ENCODE measurements at regions not wholly inside any gene's neighbourhood (a gene's known extent, or its start where the extent isn't known, plus 50 kb on each side); places are given as distances from the start of the nearest gene placed in this dataset.

DNA sequence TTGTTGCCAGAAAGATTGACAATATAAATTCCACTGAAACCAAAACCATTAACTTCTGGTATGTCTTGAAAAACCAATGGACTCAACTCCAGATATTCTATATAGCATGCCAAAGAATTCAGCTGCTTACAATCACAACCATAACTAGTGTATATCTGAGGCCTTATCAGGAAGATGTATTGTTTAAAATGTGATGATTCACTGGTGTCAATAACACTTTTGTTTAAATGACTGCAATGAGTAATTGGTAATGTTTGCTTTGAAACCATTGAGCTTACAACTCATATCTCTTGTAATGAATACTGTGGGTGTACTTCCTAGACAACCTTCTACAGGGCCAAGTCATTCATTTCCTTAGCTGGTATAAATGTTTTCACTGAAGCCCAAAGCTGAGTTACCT, 727.9 kb upstream of the KCND2 start:
- TF ChIP-seq, protein P1, sequence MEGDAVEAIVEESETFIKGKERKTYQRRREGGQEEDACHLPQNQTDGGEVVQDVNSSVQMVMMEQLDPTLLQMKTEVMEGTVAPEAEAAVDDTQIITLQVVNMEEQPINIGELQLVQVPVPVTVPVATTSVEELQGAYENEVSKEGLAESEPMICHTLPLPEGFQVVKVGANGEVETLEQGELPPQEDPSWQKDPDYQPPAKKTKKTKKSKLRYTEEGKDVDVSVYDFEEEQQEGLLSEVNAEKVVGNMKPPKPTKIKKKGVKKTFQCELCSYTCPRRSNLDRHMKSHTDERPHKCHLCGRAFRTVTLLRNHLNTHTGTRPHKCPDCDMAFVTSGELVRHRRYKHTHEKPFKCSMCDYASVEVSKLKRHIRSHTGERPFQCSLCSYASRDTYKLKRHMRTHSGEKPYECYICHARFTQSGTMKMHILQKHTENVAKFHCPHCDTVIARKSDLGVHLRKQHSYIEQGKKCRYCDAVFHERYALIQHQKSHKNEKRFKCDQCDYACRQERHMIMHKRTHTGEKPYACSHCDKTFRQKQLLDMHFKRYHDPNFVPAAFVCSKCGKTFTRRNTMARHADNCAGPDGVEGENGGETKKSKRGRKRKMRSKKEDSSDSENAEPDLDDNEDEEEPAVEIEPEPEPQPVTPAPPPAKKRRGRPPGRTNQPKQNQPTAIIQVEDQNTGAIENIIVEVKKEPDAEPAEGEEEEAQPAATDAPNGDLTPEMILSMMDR (IDR thresholded peaks at IDR 0.05): no peak

DNA sequence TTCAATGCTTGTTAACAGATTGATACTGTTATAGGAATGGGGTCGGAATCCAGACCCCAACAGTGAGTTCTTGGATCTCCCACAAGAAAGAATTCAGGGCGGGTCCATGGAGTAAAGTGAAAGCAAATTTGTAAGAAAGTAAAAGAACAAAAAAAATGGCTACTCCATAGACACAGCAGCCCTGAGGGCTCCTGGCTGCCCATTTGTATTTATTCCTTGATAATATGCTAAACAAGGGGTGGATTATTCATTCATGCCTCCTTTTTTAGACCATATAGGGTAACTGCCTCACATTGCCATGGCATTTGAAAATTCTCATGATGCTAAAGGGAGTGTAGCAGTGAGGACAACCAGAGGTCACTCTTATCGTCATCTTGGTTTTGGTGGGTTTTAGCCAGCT, 717.2 kb upstream of the KCND2 start:
- 88% methylated on average over 3 of the region's 3 CpGs for WGBS (ENCODE audit: insufficient coverage)
- no peak for DNase-seq

More for the DNA sequence above, 727.9 kb upstream of the KCND2 start:
- Histone ChIP-seq H3K9me3 (ENCODE audit: control insufficient read depth, insufficient read depth, low read length) (no peaks in the 10 kb centered on the region), H3K4me3 (ENCODE audit: low read length) (no peak overlapping the region), H3K4me1 (ENCODE audit: control insufficient read depth, insufficient read depth, low read length) (no peaks in the 10 kb centered on the region), H3K27me3 (ENCODE audit: control insufficient read depth, insufficient read depth, low read length) (no peaks in the 10 kb centered on the region), H3K27ac (ENCODE audit: low read length) (no peak overlapping the region), H3K36me3 (ENCODE audit: control insufficient read depth, insufficient read depth, low read length) (no peaks in the 10 kb centered on the region)
- H3K4me1 Mint-ChIP-seq: no peaks in the 10 kb centered on the region
- H3K27ac Mint-ChIP-seq: no peak overlapping the region
- no peaks in the 10 kb centered on the region for H3K27me3 Mint-ChIP-seq (ENCODE audit: low read depth in 2 of 2)
- DNase-seq (no peak), ATAC-seq (no peak)
- H3K9me3 Mint-ChIP-seq: peaks cover 20% of the 10 kb centered on the region in 2 donors
- intact Hi-C loops (cut with micrococcal nuclease): no loop called here
- no peak overlapping the region for H3K4me3 Mint-ChIP-seq
- no peaks in the 10 kb centered on the region for H3K36me3 Mint-ChIP-seq

DNA sequence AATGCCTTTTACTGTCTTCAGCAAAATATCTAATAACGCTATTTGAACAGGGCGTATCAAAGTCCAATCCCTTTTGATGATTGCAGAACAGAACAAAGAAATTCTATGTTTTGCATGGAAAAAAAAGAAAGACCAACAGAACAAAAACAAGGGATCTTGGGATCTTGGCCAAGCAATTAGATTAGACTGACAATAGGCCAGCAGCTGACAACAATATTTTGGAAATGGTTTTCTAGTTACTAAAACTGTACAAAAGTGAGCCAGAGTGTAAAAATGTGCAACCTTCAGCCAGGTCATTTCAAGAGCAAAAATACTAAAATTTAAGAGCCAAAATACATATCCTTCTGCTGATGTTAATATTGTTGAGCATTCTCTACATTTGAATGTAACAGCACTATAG, 716.5 kb upstream of the KCND2 start:
- no peaks in the 10 kb centered on the region for H3K36me3 ChIP-seq (ENCODE audit: control insufficient read depth, insufficient read depth, low read length)

More for the DNA sequence above, 717.2 kb upstream of the KCND2 start:
- intact Hi-C loops (cut with micrococcal nuclease): no loop called here
- Mint-ChIP-seq H3K4me1 (no peaks in the 10 kb centered on the region), H3K27ac (no peak overlapping the region), H3K9me3 (peaks cover 10 to 17% of the 10 kb centered on the region in 2 donors), H3K36me3 (no peaks in the 10 kb centered on the region), H3K27me3 (ENCODE audit: low read depth in 2 of 2) (no peaks in the 10 kb centered on the region), H3K4me3 (no peak overlapping the region)
- no peaks in the 10 kb centered on the region for H3K9me3 ChIP-seq (ENCODE audit: control insufficient read depth, insufficient read depth, low read length)
- H3K27me3 ChIP-seq (ENCODE audit: control insufficient read depth, insufficient read depth, low read length): no peaks in the 10 kb centered on the region
- H3K36me3 ChIP-seq (ENCODE audit: control insufficient read depth, insufficient read depth, low read length): no peaks in the 10 kb centered on the region
- H3K27ac ChIP-seq (ENCODE audit: low read length): no peak overlapping the region
- TF ChIP-seq, protein P1 (IDR thresholded peaks at IDR 0.05): no peak
- H3K4me1 ChIP-seq (ENCODE audit: control insufficient read depth, insufficient read depth, low read length): no peaks in the 10 kb centered on the region
- no peak for ATAC-seq
- H3K4me3 ChIP-seq (ENCODE audit: low read length): no peak overlapping the region

DNA sequence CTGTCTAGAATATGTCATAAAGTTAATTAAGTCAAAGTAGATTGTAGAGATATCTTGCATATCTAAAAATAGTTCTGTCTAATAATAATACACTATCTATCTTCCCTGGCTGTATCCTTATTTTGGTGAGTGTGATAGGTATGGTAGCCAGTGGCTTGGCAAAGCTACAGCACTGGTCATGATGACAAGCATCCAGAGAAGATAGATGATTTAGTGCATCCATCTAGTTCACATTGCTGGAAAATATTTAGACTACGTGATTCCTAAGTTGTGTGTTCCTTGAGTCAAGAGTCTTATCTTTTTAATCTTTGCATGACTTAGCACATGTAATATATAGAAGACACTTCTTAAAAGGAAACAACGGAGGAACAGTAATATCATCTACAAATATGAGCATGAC, 711.2 kb upstream of the KCND2 start:
- H3K36me3 ChIP-seq (ENCODE audit: control insufficient read depth, insufficient read depth, low read length): no peaks in the 10 kb centered on the region
- Mint-ChIP-seq H3K9me3 (peaks cover 16 to 27% of the 10 kb centered on the region in 2 donors), H3K36me3 (peaks cover 22% of the 10 kb centered on the region), H3K27ac (no peak overlapping the region), H3K27me3 (ENCODE audit: low read depth in 2 of 2) (no peaks in the 10 kb centered on the region), H3K4me3 (no peak overlapping the region), H3K4me1 (no peaks in the 10 kb centered on the region)
- no peak for DNase-seq
- intact Hi-C loops (cut with micrococcal nuclease): no loop called here
- no peaks in the 10 kb centered on the region for H3K4me1 ChIP-seq (ENCODE audit: control insufficient read depth, insufficient read depth, low read length)
- TF ChIP-seq, protein P1 (IDR thresholded peaks at IDR 0.05): no peak
- no peak overlapping the region for H3K27ac ChIP-seq (ENCODE audit: low read length)
- ATAC-seq: no peak
- H3K4me3 ChIP-seq (ENCODE audit: low read length): no peak overlapping the region
- 100% methylated on average over 1 of the region's 2 CpGs for WGBS (ENCODE audit: insufficient coverage)
- H3K9me3 ChIP-seq (ENCODE audit: control insufficient read depth, insufficient read depth, low read length): peaks cover 3% of the 10 kb centered on the region
- no peaks in the 10 kb centered on the region for H3K27me3 ChIP-seq (ENCODE audit: control insufficient read depth, insufficient read depth, low read length)

More for the DNA sequence above, 716.5 kb upstream of the KCND2 start:
- Histone ChIP-seq H3K4me3 (ENCODE audit: low read length) (no peak overlapping the region), H3K4me1 (ENCODE audit: control insufficient read depth, insufficient read depth, low read length) (no peaks in the 10 kb centered on the region), H3K27ac (ENCODE audit: low read length) (no peak overlapping the region), H3K9me3 (ENCODE audit: control insufficient read depth, insufficient read depth, low read length) (no peaks in the 10 kb centered on the region), H3K27me3 (ENCODE audit: control insufficient read depth, insufficient read depth, low read length) (no peaks in the 10 kb centered on the region)
- Mint-ChIP-seq H3K4me3 (no peak overlapping the region), H3K27me3 (ENCODE audit: low read depth in 2 of 2) (no peaks in the 10 kb centered on the region), H3K36me3 (no peaks in the 10 kb centered on the region), H3K9me3 (peaks cover 10 to 13% of the 10 kb centered on the region in 2 donors), H3K27ac (no peak overlapping the region), H3K4me1 (no peaks in the 10 kb centered on the region)
- WGBS (ENCODE audit: insufficient coverage): 100% methylated on average over 2 of the region's 2 CpGs
- DNase-seq (no peak), ATAC-seq (no peak)
- intact Hi-C loops (cut with micrococcal nuclease): no loop called here
- TF ChIP-seq, protein P1 (IDR thresholded peaks at IDR 0.05): no peak

Measured in natural killer cell (primary cell).